Osteoblast (primary cell): ENCODE measurements at regions not wholly inside any gene's neighbourhood (a gene's known extent, or its start where the extent isn't known, plus 50 kb on each side); places are given as distances from the start of the nearest gene placed in this dataset.

Source experiments
- DNase-seq: peaks from one replicate; pipeline ENCODE4 v3.0.0; 2011; ENCODE audit warnings: low spot score, mixed read lengths; ENCODE audit not compliant: insufficient read length; ENCODE audit errors: missing footprints
- H2AFZ ChIP-seq: 2 replicates; pipeline ENCODE4 v1.6.0; 2011; ENCODE audit warnings: mild to moderate bottlenecking, low read length
- H3K27ac ChIP-seq: 2 replicates; pipeline ENCODE4 v1.5.1; 2011; ENCODE audit warnings: mild to moderate bottlenecking, low read depth, low read length, moderate library complexity
- H3K27me3 ChIP-seq: 2 replicates; pipeline ENCODE4 v1.6.0; 2012; ENCODE audit warnings: mild to moderate bottlenecking, control low read depth, inconsistent platforms, low read length, moderate library complexity; ENCODE audit not compliant: insufficient read depth
- H3K36me3 ChIP-seq: 2 replicates; pipeline ENCODE4 v1.5.1; 2011; ENCODE audit warnings: mild to moderate bottlenecking, low read length, control low read depth, moderate library complexity; ENCODE audit not compliant: insufficient read depth
- H3K4me1 ChIP-seq: 2 replicates; pipeline ENCODE4 v1.5.1; 2011; ENCODE audit warnings: mild to moderate bottlenecking, low read length, control low read depth, moderate library complexity; ENCODE audit not compliant: insufficient read depth
- H3K4me2 ChIP-seq: 2 replicates; pipeline ENCODE4 v1.6.0; 2011; ENCODE audit warnings: mild to moderate bottlenecking, low read length; ENCODE audit not compliant: insufficient read depth
- H3K4me3 ChIP-seq: fragments of 200-600 bp; sonication (generic); 3 replicates; pipeline ENCODE4 v1.5.1; 2012; ENCODE audit warnings: mild to moderate bottlenecking, low read length, inconsistent platforms; ENCODE audit not compliant: insufficient read depth
- H3K79me2 ChIP-seq: 2 replicates; pipeline ENCODE4 v1.6.0; 2012; ENCODE audit warnings: mild to moderate bottlenecking, low read length, control low read depth, inconsistent platforms; ENCODE audit not compliant: insufficient read depth
- H3K9me3 ChIP-seq: 2 replicates; pipeline ENCODE4 v1.5.1; 2011; ENCODE audit warnings: low read depth, low read length, control low read depth
- H4K20me1 ChIP-seq: 2 replicates; pipeline ENCODE4 v1.6.0; 2012; ENCODE audit warnings: mild to moderate bottlenecking, low read length, control low read depth; ENCODE audit not compliant: insufficient read depth
- TF ChIP-seq, protein P1 (sequence below): IDR thresholded peaks from 2 replicates; pipeline ENCODE4 v1.5.1; 2011; ENCODE audit warnings: mild to moderate bottlenecking, low read depth, low read length, moderate library complexity; ENCODE audit errors: extremely low read depth

DNA sequence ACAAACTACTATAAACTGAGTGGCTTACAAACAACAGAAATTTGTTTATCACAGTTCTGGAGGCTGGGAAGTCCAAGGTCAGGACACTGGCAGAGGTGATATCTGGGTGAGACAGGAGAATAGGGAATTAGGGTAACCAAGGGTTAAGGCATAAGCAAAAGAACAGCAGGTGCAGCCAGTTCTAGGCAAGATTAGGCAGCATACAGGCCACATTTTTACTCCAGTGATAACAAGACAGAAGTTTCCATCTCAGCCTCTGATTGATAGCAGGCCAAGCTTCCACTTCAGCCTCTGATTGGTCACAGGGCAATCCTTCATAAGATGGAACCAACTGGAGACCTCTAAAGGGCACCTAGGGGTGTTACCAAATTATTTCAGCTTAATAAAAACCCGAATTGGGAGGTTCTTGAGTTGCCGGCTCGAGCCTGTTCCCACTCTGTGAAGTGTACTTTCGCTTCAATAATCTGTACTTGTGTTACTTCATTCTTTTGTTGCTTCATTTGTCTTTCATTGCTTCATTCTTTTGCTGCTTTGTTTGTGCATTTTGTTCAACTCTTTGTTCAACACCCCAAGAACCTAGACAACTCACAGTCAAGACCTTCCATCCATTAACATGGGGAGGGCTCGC lies 185.6 kb downstream of the TOMM20 start:
- Histone ChIP-seq H3K4me2 (no peak overlapping the region), H3K27me3 (no peaks in the 10 kb centered on the region), H3K9me3 (no peaks in the 10 kb centered on the region), H3K36me3 (no peaks in the 10 kb centered on the region), H3K27ac (no peak overlapping the region), H3K4me3 (no peak overlapping the region), H3K79me2 (no peaks in the 10 kb centered on the region), H2AFZ (no peak overlapping the region), H3K4me1 (peaks cover 7% of the 10 kb centered on the region), H4K20me1 (no peaks in the 10 kb centered on the region)
- TF ChIP-seq, protein P1, sequence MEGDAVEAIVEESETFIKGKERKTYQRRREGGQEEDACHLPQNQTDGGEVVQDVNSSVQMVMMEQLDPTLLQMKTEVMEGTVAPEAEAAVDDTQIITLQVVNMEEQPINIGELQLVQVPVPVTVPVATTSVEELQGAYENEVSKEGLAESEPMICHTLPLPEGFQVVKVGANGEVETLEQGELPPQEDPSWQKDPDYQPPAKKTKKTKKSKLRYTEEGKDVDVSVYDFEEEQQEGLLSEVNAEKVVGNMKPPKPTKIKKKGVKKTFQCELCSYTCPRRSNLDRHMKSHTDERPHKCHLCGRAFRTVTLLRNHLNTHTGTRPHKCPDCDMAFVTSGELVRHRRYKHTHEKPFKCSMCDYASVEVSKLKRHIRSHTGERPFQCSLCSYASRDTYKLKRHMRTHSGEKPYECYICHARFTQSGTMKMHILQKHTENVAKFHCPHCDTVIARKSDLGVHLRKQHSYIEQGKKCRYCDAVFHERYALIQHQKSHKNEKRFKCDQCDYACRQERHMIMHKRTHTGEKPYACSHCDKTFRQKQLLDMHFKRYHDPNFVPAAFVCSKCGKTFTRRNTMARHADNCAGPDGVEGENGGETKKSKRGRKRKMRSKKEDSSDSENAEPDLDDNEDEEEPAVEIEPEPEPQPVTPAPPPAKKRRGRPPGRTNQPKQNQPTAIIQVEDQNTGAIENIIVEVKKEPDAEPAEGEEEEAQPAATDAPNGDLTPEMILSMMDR = no peak
- DNase-seq = no peak

- no peaks in the 10 kb centered on the region for H4K20me1 ChIP-seq
- no peak for DNase-seq
- no peak overlapping the region for H3K4me3 ChIP-seq
- TF ChIP-seq, protein P1 = no peak
- no peaks in the 10 kb centered on the region for H3K36me3 ChIP-seq
- peak overlapping the region; percentile 40 for H3K27ac ChIP-seq
- H3K27me3 ChIP-seq = no peaks in the 10 kb centered on the region
- peaks cover 7% of the 10 kb centered on the region for H3K4me1 ChIP-seq
- H3K4me2 ChIP-seq = no peak overlapping the region
- H2AFZ ChIP-seq = no peak overlapping the region
- H3K79me2 ChIP-seq = no peaks in the 10 kb centered on the region
- H3K9me3 ChIP-seq = no peaks in the 10 kb centered on the region
Observed at GRCh38 chr1:234942012-234942332, 186.7 kb downstream of the TOMM20 start.

- TF ChIP-seq, protein P1 = no peak
- H3K9me3 ChIP-seq = no peaks in the 10 kb centered on the region
- no peak for DNase-seq
- H2AFZ ChIP-seq = no peak overlapping the region
- no peaks in the 10 kb centered on the region for H3K36me3 ChIP-seq
- no peak overlapping the region for H3K4me2 ChIP-seq
- peak overlapping the region; percentile 40 for H3K27ac ChIP-seq
- H3K27me3 ChIP-seq = no peaks in the 10 kb centered on the region
- peaks cover 7% of the 10 kb centered on the region for H3K4me1 ChIP-seq
- H3K79me2 ChIP-seq = no peaks in the 10 kb centered on the region
- H4K20me1 ChIP-seq = no peaks in the 10 kb centered on the region
- H3K4me3 ChIP-seq = no peak overlapping the region
Observed at GRCh38 chr1:234941321-234942011, 187.2 kb downstream of the TOMM20 start.

DNA sequence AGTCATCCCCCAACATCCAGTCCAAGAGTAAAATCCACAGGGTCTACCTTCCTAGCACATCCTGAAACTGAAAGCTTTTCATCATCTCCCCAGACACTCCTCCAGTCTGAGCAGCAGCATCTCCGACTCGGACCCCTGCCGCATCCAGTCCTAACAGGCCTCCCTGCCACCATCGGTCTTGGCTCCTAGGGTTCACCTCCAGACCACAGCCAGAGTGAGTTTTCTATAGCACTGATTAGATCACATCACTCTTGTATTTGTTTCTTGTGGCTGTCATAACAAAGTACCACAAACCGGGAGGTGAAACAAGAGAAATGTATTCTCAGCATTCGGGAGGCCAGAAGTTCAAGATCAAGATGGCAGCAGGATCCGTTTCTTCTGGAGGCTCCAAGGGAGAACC lies 187.8 kb downstream of the TOMM20 start:
- Histone ChIP-seq H3K36me3 (no peaks in the 10 kb centered on the region), H3K4me1 (peaks cover 7% of the 10 kb centered on the region), H3K4me2 (no peak overlapping the region), H3K9me3 (no peaks in the 10 kb centered on the region), H3K27ac (no peak overlapping the region), H3K79me2 (no peaks in the 10 kb centered on the region), H2AFZ (no peak overlapping the region), H4K20me1 (no peaks in the 10 kb centered on the region), H3K27me3 (no peaks in the 10 kb centered on the region), H3K4me3 (no peak overlapping the region)
- DNase-seq = no peak
- TF ChIP-seq, protein P1 = no peak
